ENCODE measurements at regions not wholly inside any gene's neighbourhood (a gene's known extent, or its start where the extent isn't known, plus 50 kb on each side); places are given as distances from the start of the nearest gene placed in this dataset.

GRCh38 chr2:149872638-149873150 lies 285.1 kb upstream of the MMADHC start:
- 86 to 95% (median 95%) methylated on average over 2 of the region's 2 CpGs for WGBS, 3 donors
- intact Hi-C loops (cut with DNase I): no loop called here
- no peak overlapping the region for H3K27ac ChIP-seq

DNA sequence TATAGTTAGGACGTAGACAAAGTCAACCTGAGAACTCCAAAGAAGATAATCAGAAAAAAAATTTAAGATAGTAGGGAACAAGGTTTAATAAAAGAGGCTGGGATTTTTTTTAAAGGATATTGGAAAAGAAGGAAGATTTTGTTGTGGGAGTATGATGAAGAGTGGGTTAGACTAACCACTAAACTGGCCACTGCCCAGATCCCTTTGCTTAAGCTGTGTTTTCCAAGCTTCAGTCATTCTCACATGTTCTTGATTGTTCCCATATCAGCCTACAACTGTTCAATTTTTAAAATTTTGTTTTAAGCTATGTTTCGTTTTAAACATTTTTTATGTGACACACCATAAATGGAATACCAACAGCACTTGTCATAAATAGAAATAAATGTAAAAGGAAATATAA lies 284.5 kb upstream of the MMADHC start:
- no peak overlapping the region for H3K4me3 ChIP-seq
- H3K36me3 ChIP-seq: no peaks in the 10 kb centered on the region
- DNase-seq: no peak
- no peaks in the 10 kb centered on the region for H3K9me3 ChIP-seq
- no peak overlapping the region for H3K27ac ChIP-seq
- no peaks in the 10 kb centered on the region for H3K4me1 ChIP-seq (ENCODE audit: insufficient read depth)
- intact Hi-C loops (cut with DNase I): no loop called here
- 17 to 42% (median 37%) methylated on average over 2 of the region's 2 CpGs for WGBS, 3 donors
- TF ChIP-seq CTCF (IDR thresholded peaks at IDR 0.05) (no peak), POLR2A (IDR thresholded peaks at IDR 0.05) (no peak), EP300 (IDR thresholded peaks at IDR 0.05) (no peak)
- no peaks in the 10 kb centered on the region for H3K27me3 ChIP-seq

More at GRCh38 chr2:149872638-149873150, 285.1 kb upstream of the MMADHC start:
- H3K27me3 ChIP-seq: no peaks in the 10 kb centered on the region
- no peaks in the 10 kb centered on the region for H3K36me3 ChIP-seq
- no peak for DNase-seq
- H3K4me1 ChIP-seq (ENCODE audit: insufficient read depth): no peaks in the 10 kb centered on the region
- no peak overlapping the region for H3K4me3 ChIP-seq
- TF ChIP-seq POLR2A (IDR thresholded peaks at IDR 0.05) (no peak), EP300 (IDR thresholded peaks at IDR 0.05) (no peak), CTCF (IDR thresholded peaks at IDR 0.05) (no peak)
- H3K9me3 ChIP-seq: no peaks in the 10 kb centered on the region

- TF ChIP-seq POLR2A (IDR thresholded peaks at IDR 0.05) (no peak), CTCF (IDR thresholded peaks at IDR 0.05) (no peak), EP300 (IDR thresholded peaks at IDR 0.05) (no peak)
- DNase-seq: no peak
- 74 to 79% (median 76%) methylated on average over 6 of the region's 6 CpGs for WGBS, 3 donors
- Histone ChIP-seq H3K9me3 (no peaks in the 10 kb centered on the region), H3K4me1 (ENCODE audit: insufficient read depth) (no peaks in the 10 kb centered on the region), H3K27ac (no peak overlapping the region), H3K27me3 (no peaks in the 10 kb centered on the region), H3K4me3 (no peak overlapping the region), H3K36me3 (no peaks in the 10 kb centered on the region)
- intact Hi-C loops (cut with DNase I): no loop called here
These were observed 283.7 kb upstream of the MMADHC start for GRCh38 chr2:149871091-149871885.

GRCh38 chr2:149863227-149863626 lies 275.7 kb upstream of the MMADHC start:
- no peak for DNase-seq
- no peak for TF ChIP-seq EP300 (IDR thresholded peaks at IDR 0.05)
- TF ChIP-seq POLR2A (IDR thresholded peaks at IDR 0.05): no peak
- TF ChIP-seq CTCF (IDR thresholded peaks at IDR 0.05): no peak
- Histone ChIP-seq H3K36me3 (no peaks in the 10 kb centered on the region), H3K27ac (no peak overlapping the region), H3K4me1 (ENCODE audit: insufficient read depth) (no peaks in the 10 kb centered on the region), H3K4me3 (no peak overlapping the region), H3K27me3 (no peaks in the 10 kb centered on the region), H3K9me3 (no peaks in the 10 kb centered on the region)
- intact Hi-C loops (cut with DNase I): no loop called here
- WGBS, 3 donors: 88 to 97% (median 95%) methylated on average over 2 of the region's 2 CpGs
